ENCODE measurements at regions not wholly inside any gene's neighbourhood (a gene's known extent, or its start where the extent isn't known, plus 50 kb on each side); places are given as distances from the start of the nearest gene placed in this dataset.

GRCh38 chr16:61030616-61031015 is 1005.6 kb downstream of the CDH8 start:
- WGBS, 2 donors: 91 to 95% methylated on average over 8 of the region's 8 CpGs
- TF ChIP-seq, protein P1, sequence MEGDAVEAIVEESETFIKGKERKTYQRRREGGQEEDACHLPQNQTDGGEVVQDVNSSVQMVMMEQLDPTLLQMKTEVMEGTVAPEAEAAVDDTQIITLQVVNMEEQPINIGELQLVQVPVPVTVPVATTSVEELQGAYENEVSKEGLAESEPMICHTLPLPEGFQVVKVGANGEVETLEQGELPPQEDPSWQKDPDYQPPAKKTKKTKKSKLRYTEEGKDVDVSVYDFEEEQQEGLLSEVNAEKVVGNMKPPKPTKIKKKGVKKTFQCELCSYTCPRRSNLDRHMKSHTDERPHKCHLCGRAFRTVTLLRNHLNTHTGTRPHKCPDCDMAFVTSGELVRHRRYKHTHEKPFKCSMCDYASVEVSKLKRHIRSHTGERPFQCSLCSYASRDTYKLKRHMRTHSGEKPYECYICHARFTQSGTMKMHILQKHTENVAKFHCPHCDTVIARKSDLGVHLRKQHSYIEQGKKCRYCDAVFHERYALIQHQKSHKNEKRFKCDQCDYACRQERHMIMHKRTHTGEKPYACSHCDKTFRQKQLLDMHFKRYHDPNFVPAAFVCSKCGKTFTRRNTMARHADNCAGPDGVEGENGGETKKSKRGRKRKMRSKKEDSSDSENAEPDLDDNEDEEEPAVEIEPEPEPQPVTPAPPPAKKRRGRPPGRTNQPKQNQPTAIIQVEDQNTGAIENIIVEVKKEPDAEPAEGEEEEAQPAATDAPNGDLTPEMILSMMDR (IDR thresholded peaks at IDR 0.05): no peak
- no peak for TF ChIP-seq POLR2A (IDR thresholded peaks at IDR 0.05)
- no peak overlapping the region for H3K4me3 ChIP-seq (ENCODE audit: low read depth, poor library complexity, severe bottlenecking)
- intact Hi-C loops (cut with DNase I; ENCODE audit: low total_unique reads): no loop called here
- no peak for DNase-seq (ENCODE audit: low spot score in 2 of 2)

- TF ChIP-seq, protein P1 (IDR thresholded peaks at IDR 0.05): no peak
- TF ChIP-seq POLR2A (IDR thresholded peaks at IDR 0.05): no peak
- H3K4me3 ChIP-seq (ENCODE audit: low read depth, poor library complexity, severe bottlenecking): no peak overlapping the region
- 60 to 71% methylated on average over 3 of the region's 3 CpGs for WGBS, 2 donors
- intact Hi-C loops (cut with DNase I; ENCODE audit: low total_unique reads): no loop called here
- DNase-seq (ENCODE audit: low spot score in 2 of 2): no peak
These were observed 1011.9 kb downstream of the CDH8 start for GRCh38 chr16:61024180-61024900.

GRCh38 chr16:61014869-61015268 is 1021.4 kb downstream of the CDH8 start:
- H3K4me3 ChIP-seq (ENCODE audit: low read depth, poor library complexity, severe bottlenecking): no peak overlapping the region
- intact Hi-C loops (cut with DNase I; ENCODE audit: low total_unique reads): no loop called here
- 84 to 88% methylated on average over 6 of the region's 6 CpGs for WGBS, 2 donors
- TF ChIP-seq, protein P1 (IDR thresholded peaks at IDR 0.05): no peak
- TF ChIP-seq POLR2A (IDR thresholded peaks at IDR 0.05): no peak
- no peak for DNase-seq (ENCODE audit: low spot score in 2 of 2)

DNA sequence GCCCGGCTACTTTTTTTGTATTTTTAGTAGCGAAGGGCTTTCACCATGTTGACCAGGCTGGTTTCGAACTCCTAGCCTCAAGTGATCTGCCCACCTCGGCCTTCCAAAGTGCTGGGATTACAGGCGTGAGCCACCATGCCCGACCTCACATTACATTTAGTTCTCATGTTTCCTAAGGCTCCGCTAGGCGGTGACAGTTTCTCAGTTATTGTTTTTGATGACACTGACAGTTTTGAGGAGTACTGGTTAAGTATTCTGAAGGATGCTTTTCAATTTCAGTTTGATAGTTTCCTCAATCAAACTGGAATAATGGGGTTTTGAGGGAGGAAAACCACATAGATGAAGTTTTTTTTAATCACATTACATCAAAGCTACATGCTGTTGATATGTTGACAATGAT is 1028.5 kb downstream of the CDH8 start:
- WGBS, 2 donors: 80 to 89% methylated on average over 8 of the region's 8 CpGs
- TF ChIP-seq, protein P1 (IDR thresholded peaks at IDR 0.05): no peak
- TF ChIP-seq POLR2A (IDR thresholded peaks at IDR 0.05): no peak
- no peak overlapping the region for H3K4me3 ChIP-seq (ENCODE audit: low read depth, poor library complexity, severe bottlenecking)
- DNase-seq (ENCODE audit: low spot score in 2 of 2): no peak
- intact Hi-C loops (cut with DNase I; ENCODE audit: low total_unique reads): no loop called here

- DNase-seq (ENCODE audit: low spot score in 2 of 2): no peak
- 55 to 56% methylated on average over 2 of the region's 2 CpGs for WGBS, 2 donors
- intact Hi-C loops (cut with DNase I; ENCODE audit: low total_unique reads): no loop called here
- no peak for TF ChIP-seq POLR2A (IDR thresholded peaks at IDR 0.05)
- TF ChIP-seq, protein P1 (IDR thresholded peaks at IDR 0.05): no peak
- H3K4me3 ChIP-seq (ENCODE audit: low read depth, poor library complexity, severe bottlenecking): no peak overlapping the region
These were observed 1030.3 kb downstream of the CDH8 start for GRCh38 chr16:61005952-61006351.

All from lower leg skin (tissue), 4 donors.